ENCODE measurements at regions not wholly inside any gene's neighbourhood (a gene's known extent, or its start where the extent isn't known, plus 50 kb on each side); places are given as distances from the start of the nearest gene placed in this dataset.

DNA sequence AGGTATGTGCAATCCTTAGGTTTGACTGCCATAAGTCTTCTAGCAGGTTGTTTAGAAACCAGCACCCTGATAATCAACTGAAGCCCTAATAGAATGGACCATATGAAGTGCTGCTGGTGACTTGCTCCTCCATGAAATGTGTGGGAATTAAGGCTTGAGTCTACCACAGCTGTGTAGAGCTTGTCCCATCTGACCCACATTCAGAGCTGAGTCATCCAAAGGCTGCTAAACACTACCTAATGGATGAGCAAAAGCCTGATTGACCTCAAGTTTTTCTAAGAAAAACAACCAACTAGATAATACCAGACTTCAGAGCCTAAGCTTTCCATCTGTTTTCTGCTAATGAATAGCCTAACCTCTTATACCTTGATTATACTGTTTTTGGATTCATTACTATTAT is 120.3 kb upstream of the MOCS1 start:
- no peak for DNase-seq

DNA sequence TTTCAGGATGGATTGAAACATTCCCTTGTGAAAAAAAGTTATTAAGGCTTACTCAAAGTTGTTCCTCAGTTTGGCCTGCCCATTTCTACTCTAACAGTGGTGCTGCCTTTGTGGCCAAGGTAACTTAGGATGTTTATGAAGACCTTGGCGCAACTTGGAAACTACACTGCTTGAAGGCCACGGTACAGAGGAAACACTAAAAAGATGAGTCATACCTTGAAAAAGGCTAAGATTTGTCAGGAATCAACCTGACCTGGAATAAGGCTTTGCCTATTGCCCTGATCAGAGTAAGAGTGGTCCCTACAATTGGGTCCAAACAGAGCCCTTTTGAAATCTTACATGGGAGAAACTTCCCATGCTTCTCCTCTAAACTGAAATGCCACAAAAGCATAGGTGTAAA is 119.9 kb upstream of the MOCS1 start:
- no peak for DNase-seq

DNA sequence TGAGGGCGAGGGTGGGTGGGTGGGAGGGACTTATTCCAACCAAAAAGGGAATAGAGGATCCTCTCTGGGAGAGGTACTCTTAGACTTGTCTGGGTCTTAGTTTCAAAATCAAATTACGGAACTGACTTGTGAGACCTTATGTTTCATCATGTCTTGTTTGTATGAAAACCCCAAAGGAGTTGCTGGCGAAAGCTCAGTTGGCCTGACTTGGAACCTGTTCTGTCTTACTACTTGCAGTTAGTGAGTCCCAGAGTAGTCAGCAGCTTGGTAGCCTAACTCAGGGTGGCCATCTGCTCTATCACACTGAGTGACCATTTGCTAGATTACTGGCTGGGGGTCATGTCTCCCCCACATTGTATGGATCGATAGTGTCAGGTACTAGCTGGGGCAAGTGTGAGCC is 114.9 kb upstream of the MOCS1 start:
- no peak for DNase-seq

DNA sequence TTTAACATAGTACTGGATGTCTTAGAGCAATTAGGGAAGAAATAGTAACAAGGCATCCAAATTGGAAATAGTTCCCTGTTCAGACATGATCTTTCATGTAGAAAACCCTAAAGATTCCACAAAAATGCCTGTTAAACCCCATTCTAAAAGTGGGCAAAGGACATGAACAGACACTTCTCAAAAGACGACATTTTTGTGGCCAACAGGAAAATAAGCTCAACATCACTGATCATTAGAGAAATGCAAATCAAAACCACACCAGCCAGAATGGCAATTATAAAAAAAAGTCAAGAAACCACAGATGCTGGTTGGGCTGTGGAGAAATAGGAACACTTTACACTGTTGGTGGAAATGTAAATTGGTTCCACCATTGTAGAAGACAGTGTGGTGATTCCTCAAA is 109.9 kb upstream of the MOCS1 start:
- no peak for DNase-seq

DNA sequence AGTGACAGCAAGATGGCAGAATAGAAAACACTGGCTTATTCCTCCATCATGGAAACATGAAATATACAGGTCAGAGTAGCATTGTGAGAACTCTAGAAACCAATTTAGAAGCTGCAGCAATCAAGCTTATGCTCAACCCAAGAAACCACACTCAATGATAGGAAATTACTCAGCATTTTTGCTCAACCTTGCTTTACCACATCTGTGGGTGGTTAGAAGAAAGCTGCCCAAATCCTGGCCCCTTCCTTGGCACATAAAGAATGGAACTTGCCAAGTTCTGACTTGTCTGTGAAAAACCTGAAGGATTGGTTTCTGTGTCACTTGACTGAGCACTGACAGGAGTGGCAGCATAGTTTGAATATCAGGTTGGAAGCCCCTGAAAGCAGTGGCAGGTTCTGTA is 108.0 kb upstream of the MOCS1 start:
- DNase-seq: no peak

DNA sequence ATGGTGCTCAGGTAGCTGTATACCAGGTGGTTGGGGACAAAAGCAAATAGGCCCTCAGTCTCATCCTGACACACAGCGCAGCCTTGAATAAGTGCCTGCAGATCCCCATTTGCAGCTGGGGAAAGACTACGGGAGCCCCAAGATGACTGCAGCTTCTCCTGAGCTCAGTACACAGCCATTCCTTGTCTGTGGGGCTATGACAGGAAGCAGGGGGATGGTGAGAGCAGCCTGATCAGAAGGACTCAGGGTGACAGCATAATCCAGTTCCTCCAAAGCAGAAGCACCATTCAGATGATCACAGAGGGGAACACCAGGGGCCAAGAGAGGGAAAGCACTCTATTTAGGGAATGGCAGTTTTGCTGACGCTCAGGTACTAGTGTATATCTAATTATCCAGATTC is 104.8 kb upstream of the MOCS1 start:
- no peak for DNase-seq

DNA sequence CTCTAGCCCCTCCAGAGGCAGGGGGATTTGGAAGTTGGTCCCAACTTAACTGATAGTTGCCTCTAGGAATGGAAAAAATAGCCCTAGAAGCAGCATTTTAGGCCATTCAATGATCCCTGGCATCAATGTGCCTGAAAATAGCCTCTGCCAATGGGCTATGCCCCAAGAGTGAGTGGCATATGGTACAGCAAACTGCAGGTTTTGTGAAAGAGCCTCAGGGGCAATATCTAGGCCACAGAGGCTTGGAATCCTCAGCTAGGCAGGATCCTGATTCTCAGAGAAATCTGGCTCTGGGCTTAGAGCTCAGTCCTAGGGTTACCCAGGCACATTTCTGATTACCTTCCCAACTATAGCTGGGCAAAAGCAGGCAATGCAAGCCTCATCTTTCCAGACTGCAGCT is 104.4 kb upstream of the MOCS1 start:
- no peak for DNase-seq

DNA sequence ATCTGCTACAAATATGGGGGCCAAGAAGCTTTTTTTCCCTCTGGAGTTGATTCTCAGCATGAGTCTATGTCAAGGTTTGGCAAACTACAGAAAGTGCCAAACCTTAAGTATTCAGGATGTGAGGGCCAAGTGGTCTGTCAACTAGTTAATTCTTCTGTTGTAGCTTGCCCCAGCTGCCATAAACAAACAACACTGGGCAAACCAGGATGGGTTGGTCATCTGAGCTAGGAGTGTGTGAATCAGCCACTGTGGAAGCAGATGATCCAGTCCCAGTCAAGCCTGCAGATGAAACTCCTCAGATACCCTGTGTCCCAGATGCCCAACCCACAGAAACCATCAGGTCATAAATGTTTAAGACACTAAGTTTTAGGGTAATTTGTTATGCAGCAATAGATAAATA is 103.0 kb upstream of the MOCS1 start:
- no peak for DNase-seq

DNA sequence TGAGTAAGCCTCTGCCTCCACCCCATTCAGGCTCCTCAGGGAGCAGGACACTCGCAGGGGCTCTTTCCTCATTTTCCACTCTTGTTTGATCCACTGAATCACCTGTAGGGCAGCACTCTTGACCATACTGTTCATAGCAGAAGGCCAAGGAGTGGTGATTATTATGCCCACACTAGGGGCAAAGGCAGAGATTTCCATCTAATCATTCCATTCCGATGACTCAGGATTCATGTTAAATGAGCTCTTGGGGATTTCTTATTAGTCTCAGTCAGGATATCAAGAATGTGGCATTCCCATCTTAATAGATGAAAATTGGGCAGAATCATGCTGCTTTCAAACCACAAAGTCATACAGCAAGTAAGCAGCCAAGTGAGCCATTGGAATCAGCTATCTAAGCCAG is 101.9 kb upstream of the MOCS1 start:
- no peak for DNase-seq

DNA sequence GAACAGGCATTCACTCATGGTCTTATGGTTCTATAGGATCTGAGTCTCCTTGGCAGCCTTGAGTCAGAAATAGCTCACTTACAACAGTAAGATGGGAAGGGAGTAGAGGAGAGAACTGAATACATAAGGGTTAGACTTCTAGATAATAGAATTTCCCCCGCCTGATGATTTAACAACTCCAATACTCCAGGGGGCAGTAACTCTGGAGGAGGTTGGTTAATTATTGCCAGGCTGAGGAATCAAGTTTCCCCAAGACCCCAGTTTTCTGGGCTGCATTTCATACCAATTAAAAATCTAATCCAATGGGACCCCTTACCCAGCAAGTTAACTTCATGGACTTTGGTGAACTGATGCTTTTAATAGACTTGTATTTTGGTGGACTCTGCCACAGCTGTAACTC is 94.2 kb upstream of the MOCS1 start:
- no peak for DNase-seq

DNA sequence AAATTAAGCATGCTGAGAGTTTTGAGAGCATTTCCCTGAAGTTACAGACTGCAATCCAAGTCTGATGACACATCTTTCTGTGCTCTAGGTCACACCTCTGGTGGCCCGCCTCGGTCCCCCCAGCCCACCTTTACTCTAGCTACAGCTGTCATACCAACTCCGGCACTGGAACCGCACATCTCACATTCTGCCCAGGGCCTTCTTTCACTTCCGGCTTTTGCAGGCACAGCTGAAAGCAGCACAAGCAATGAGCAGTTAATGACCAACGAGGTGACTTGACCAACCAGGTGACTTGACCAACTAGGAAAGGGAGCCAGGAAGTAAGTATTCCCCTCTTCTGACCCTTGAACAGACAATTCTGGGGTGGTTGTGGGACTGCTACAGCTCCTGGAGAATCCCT is 88.6 kb upstream of the MOCS1 start:
- DNase-seq: no peak

DNA sequence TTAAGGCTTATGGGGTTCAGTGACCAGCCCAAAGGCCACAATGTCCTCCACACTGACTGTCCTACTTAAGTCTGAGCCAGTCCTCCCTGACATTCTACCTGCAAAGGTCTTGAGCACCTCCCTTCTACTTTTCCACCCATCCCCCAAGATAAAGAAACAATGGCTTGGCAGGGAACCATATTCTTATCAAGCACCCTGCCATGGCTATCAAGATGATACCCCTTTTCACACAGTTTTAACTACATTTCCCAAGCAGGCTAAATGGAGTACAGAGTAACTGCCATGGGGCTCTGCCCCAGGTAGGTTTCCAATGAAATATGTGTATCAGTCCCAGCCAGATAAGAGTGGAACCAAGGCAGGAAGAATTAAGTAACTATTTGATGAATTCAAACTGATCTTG is 85.9 kb upstream of the MOCS1 start:
- DNase-seq: no peak

DNA sequence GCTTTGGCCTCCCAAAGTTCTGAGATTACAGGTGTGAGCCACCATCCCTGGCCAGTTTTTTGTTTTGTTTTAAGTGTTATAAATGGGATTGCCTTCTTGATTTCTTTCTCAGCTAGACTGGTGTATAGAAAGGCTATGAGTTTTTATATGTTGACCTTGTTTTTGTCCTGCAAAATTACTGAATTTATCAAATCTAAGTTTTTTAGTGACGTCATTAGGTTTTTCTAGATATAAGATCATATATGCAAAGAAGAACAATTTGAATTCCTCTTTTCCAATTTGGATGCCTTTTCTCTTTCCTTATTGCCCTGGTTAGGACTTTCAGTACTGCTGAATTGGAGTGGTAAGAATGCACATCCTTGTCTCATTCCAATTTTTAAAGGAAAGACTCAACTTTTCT is 81.3 kb upstream of the MOCS1 start:
- DNase-seq: no peak

DNA sequence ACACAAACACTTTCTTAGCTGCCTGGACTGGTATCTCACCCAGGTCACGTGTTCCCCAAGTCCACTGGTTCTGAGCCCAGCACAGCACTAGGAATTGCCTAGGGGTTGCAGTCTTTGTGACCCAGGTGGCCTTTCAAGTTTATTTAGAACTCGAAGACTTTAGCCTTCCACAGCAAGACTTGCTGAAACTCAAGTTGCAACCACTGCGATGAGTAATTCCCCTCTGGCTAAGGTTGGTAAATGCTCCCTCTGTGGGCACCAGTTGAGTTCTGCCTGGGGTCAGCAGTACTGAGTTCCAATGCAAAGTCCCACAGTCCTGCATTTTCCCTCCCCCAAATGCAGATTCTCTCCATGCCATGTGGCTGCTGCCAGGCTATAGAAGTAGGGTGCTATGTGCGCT is 77.6 kb upstream of the MOCS1 start:
- no peak for DNase-seq

DNA sequence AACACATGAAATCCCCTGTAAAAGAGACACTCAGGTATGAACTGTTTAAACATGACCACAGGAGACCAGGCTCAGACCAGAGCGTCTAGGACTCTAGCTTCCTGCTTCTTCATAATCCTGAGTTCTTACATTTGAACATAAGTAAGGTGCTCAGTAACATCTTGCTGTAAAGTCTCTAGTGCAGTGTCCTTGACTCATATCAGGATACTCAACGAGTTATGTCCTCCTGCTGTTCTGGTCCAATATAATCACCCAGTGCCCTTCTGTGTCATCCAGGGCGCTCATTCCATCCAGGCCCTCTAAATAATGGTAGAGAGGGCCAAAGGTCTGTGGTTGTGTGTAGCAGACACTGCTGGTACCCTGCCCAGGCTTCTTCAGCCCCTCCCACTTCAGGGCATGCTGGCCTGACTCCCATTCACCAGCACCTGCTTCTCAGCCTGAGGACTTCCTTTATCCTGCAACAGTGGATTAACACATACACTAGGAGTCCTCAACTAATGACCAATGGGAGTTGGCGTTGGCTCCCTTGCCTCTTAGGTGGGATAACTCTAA is 66.8 kb upstream of the MOCS1 start:
- DNase-seq: no peak

DNA sequence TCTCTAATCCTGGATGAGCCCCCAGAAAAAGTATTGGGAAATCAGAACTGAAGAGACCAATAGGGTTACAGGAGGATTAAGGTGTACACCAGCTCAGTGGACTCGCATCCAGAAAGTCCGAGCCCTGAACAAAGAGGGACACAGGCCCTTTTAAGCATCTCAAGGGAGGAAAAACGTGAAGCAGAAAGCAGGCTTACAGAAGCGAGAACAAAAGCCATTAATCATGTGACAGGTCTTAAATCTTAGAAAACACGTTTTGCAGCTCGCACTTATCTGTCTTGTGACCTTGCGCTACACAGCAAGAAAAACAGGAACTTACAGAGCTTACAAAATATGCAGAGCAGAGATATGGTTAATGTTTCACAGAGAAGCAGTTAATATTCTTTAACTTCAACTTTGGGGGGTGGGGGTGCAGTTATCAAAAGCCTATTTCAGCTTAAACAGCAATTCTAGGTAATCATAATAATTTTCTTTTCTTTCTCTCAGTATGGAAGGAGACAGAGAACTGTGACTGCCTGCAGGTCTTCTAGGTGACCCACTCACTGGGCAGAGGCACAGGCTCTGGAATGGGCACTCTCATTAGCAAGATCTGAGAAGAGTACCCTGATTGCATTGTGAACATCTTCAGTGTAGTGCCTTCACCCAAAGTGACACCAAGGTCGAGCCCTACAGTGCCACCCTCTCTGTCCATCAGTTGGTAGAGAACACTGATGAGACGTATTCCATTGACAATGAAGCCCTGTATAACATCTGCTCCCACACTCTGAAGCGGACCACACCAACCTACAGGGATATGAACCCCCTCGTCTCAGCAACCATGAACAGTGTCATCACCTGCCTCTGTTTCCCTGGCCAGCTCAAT is 65.0 kb upstream of the MOCS1 start:
- no peak for DNase-seq

DNA sequence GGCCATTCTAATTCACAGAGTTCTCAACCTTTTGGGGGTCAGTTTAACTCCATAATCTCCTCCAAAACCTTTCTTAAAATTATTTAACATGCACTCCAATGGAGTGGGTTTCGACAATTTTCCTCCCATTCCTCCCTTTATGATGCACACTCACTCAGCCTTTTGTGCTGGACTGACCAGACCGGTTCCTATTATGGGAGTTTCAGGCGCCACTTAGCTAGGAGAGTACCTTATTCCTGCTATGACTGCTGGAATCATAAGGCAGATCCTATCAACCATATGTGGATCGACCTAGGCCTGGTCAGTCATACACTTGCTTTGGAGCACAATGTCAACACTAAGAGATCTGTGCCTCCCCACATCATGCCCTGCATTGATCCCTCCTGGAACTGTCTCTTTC is 63.9 kb upstream of the MOCS1 start:
- no peak for DNase-seq

DNA sequence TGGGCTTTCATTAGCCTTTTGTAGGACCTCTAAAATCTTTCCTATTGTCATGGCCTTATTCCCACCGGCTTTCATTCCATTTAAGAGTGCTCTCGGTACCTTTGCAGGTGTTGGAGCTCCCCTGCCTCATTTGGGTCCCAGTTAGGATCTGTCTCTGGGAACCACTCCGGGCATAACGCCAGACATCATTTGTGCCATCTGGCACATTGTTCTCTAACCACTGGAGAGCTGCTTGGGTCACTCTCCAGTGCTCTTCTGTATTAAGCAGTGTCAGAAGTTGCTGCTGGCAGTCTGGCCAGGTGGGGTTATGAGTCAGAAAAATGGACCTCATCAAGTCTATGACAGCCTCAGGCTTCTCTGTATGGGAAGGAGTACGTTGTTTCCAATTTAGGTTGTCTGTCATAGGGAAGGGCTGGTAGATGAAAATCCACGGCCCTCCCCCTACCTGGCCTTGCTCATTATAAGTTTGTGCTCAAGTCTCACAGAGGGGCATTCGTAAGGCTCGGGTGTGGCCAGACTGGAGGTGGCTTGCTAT is 62.9 kb upstream of the MOCS1 start:
- DNase-seq: no peak

DNA sequence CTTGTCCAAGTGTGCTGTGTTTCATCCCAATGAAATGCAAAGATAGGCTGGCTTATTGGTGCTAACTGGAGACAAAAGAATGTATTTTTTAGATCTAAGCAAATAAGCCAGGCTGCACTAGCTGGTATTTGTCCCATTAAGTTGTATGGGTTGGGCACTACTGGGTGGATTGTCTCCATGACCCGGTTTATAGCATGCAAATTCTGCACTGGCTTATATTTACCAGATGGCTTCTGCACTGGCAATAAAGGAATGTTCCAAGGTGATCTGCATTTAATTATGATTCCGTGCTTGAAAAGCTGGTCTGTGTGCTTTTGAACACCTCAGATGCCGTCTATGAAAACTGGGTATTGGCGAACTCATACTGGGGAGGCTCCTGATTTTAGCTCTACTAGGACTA is 61.4 kb upstream of the MOCS1 start:
- DNase-seq: no peak

DNA sequence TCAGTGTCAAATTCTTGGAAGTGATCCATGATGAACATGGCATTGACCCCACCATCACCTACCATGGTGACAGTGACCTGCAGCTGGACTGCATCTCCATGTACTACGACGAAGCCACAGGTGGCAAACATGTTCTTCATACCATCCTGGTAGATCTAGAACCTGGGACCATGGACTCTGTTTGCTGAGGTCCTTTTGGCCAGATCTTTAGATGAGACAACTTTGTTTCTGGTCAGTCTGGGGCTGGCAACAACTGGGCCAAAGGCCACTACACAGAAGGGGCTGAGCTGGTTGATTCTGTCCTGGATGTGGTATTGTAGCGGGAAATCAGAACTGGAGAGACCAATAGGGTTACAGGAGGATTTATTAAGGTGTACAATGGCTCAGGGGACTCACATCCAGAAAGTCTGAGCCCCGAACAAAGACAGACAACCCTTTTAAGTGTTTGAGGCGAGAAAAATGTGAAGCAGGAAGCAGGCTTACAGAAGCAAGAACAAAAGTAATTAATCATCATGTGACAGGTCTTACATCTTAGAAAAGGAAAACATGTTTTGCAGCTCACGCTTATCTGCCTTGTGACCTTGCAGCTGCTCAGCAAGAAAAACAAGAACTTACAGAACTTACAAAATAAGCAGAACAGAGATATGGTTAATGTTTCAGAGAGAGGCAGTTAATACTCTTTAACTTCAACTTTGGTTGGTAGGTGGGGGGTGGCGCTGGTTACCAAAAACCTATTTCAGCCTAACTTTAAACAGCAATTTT is 58.8 kb upstream of the MOCS1 start:
- no peak for DNase-seq

All from NCI-H1930 (cell line).